Sigmoid colon (tissue), 4 donors: ENCODE measurements at regions not wholly inside any gene's neighbourhood (a gene's known extent, or its start where the extent isn't known, plus 50 kb on each side); places are given as distances from the start of the nearest gene placed in this dataset.

Experiments
- EP300 ChIP-seq, 4 donors: sonication (generic); formaldehyde crosslinking; IDR thresholded peaks; one replicate each; pipeline ENCODE4 v1.6.1; 2017; ENCODE audit warnings: antibody characterized with exemption in 4 of 4
- POLR2A ChIP-seq, 2 donors: fragments of 450-650 bp; IDR thresholded peaks; one replicate each; pipeline ENCODE4 v1.6.1; 2016; ENCODE audit warnings: antibody characterized with exemption in 2 of 2, mild to moderate bottlenecking in 2 of 2, moderate library complexity in 2 of 2
- POLR2AphosphoS5 ChIP-seq, 4 donors: sonication (generic); formaldehyde crosslinking; IDR thresholded peaks; one replicate each; pipeline ENCODE4 v1.6.1; 2017; ENCODE audit warnings: antibody characterized with exemption in 4 of 4
- TF ChIP-seq, protein P1 (sequence below), 4 experiments: fragments of 450-650 bp in 3 of 4; fragments of 200-600 bp in 1 of 4; IDR thresholded peaks; one replicate each; pipeline ENCODE4 v1.5.1; 2016 to 2019; ENCODE audit warnings: antibody characterized with exemption in 4 of 4, mild to moderate bottlenecking in 3 of 4, moderate library complexity in 2 of 4

- TF ChIP-seq, protein P1, sequence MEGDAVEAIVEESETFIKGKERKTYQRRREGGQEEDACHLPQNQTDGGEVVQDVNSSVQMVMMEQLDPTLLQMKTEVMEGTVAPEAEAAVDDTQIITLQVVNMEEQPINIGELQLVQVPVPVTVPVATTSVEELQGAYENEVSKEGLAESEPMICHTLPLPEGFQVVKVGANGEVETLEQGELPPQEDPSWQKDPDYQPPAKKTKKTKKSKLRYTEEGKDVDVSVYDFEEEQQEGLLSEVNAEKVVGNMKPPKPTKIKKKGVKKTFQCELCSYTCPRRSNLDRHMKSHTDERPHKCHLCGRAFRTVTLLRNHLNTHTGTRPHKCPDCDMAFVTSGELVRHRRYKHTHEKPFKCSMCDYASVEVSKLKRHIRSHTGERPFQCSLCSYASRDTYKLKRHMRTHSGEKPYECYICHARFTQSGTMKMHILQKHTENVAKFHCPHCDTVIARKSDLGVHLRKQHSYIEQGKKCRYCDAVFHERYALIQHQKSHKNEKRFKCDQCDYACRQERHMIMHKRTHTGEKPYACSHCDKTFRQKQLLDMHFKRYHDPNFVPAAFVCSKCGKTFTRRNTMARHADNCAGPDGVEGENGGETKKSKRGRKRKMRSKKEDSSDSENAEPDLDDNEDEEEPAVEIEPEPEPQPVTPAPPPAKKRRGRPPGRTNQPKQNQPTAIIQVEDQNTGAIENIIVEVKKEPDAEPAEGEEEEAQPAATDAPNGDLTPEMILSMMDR (IDR thresholded peaks at IDR 0.05), result no peak
- no peak for TF ChIP-seq POLR2AphosphoS5 (IDR thresholded peaks at IDR 0.05)
- no peak for TF ChIP-seq POLR2A (IDR thresholded peaks at IDR 0.05)
- no peak for TF ChIP-seq EP300 (IDR thresholded peaks at IDR 0.05)
Observed at GRCh38 chr3:81170298-81170697, 591.1 kb downstream of the GBE1 start.
